ENCODE measurements at regions not wholly inside any gene's neighbourhood (a gene's known extent, or its start where the extent isn't known, plus 50 kb on each side); places are given as distances from the start of the nearest gene placed in this dataset.

GRCh38 chr15:60081976-60082375 lies 77.9 kb downstream of the FOXB1 start:
- H3K9me3 ChIP-seq (ENCODE audit: control insufficient read depth, low read length) = no peaks in the 10 kb centered on the region
- no peak overlapping the region for H3K9ac ChIP-seq
- H3K4me3 ChIP-seq (ENCODE audit: low read depth, low read length) = no peak overlapping the region
- H3K79me2 ChIP-seq = no peaks in the 10 kb centered on the region
- H3K27ac ChIP-seq = no peak overlapping the region
- H2AFZ ChIP-seq = no peak overlapping the region
- H3K4me1 ChIP-seq = no peaks in the 10 kb centered on the region
- H3K36me3 ChIP-seq (ENCODE audit: control insufficient read depth, insufficient read depth, low read length) = no peaks in the 10 kb centered on the region
- H3K4me2 ChIP-seq (ENCODE audit: low read length) = no peak overlapping the region
- no peaks in the 10 kb centered on the region for H3K27me3 ChIP-seq (ENCODE audit: control insufficient read depth, insufficient read depth, low read length)
- TF ChIP-seq CTCF (IDR thresholded peaks at IDR 0.05) = no peak

- H3K79me2 ChIP-seq = no peaks in the 10 kb centered on the region
- no peaks in the 10 kb centered on the region for H3K27me3 ChIP-seq (ENCODE audit: control insufficient read depth, insufficient read depth, low read length)
- no peaks in the 10 kb centered on the region for H3K4me1 ChIP-seq
- H3K4me3 ChIP-seq (ENCODE audit: low read depth, low read length) = no peak overlapping the region
- H3K27ac ChIP-seq = no peak overlapping the region
- H3K4me2 ChIP-seq (ENCODE audit: low read length) = no peak overlapping the region
- no peaks in the 10 kb centered on the region for H3K9me3 ChIP-seq (ENCODE audit: control insufficient read depth, low read length)
- no peak overlapping the region for H3K9ac ChIP-seq
- H3K36me3 ChIP-seq (ENCODE audit: control insufficient read depth, insufficient read depth, low read length) = no peaks in the 10 kb centered on the region
- no peak overlapping the region for H2AFZ ChIP-seq
- TF ChIP-seq CTCF (IDR thresholded peaks at IDR 0.05) = no peak
Observed at GRCh38 chr15:60083318-60083717, 79.2 kb downstream of the FOXB1 start.

DNA sequence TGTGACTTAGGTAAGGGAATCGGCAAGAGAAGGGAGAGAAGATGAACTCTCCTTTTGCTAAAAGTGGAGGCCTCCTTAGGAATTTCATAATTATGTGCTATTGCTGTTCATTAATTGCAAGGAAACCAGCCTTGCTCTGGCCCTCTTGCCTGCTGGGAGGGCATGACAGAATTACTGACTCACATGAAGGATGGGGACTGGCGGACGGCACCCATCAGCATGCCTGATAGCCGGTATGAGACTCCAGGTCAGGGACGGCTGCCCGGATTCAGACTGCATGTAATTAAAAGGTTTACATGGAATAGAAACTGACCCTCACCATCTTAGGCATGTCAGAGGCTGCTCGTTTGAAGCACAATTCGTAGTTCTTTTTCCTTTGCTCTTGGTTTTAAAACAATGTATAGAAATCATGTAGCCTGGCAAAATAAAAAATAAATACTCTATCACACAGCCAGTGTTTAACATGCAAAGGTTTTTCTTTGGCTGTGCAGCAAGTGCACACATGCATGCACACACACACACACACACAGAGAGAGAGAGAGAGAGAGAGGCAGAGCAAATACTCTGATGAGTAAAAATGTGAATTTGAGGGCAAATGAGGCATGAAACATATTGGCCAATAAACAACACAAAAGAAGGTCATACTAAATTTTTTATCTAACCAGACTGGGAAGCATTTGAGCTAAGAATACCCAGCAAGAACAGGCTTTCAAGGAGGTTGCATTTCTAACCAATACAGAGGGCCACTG lies 82.7 kb downstream of the FOXB1 start:
- no peak overlapping the region for H3K9ac ChIP-seq
- H3K27ac ChIP-seq = no peak overlapping the region
- H3K9me3 ChIP-seq (ENCODE audit: control insufficient read depth, low read length) = no peaks in the 10 kb centered on the region
- no peak for TF ChIP-seq CTCF (IDR thresholded peaks at IDR 0.05)
- H2AFZ ChIP-seq = no peak overlapping the region
- no peaks in the 10 kb centered on the region for H3K4me1 ChIP-seq
- H3K4me2 ChIP-seq (ENCODE audit: low read length) = no peak overlapping the region
- H3K36me3 ChIP-seq (ENCODE audit: control insufficient read depth, insufficient read depth, low read length) = no peaks in the 10 kb centered on the region
- no peaks in the 10 kb centered on the region for H3K27me3 ChIP-seq (ENCODE audit: control insufficient read depth, insufficient read depth, low read length)
- no peak overlapping the region for H3K4me3 ChIP-seq (ENCODE audit: low read depth, low read length)
- H3K79me2 ChIP-seq = no peaks in the 10 kb centered on the region

- Histone ChIP-seq H3K4me3 (ENCODE audit: low read depth, low read length) (no peak overlapping the region), H3K27ac (no peak overlapping the region), H3K79me2 (no peaks in the 10 kb centered on the region), H3K4me1 (no peaks in the 10 kb centered on the region), H3K9ac (no peak overlapping the region), H2AFZ (no peak overlapping the region), H3K27me3 (ENCODE audit: control insufficient read depth, insufficient read depth, low read length) (no peaks in the 10 kb centered on the region), H3K9me3 (ENCODE audit: control insufficient read depth, low read length) (no peaks in the 10 kb centered on the region), H3K4me2 (ENCODE audit: low read length) (no peak overlapping the region), H3K36me3 (ENCODE audit: control insufficient read depth, insufficient read depth, low read length) (no peaks in the 10 kb centered on the region)
- no peak for TF ChIP-seq CTCF (IDR thresholded peaks at IDR 0.05)
Observed at GRCh38 chr15:60087561-60087960, 83.5 kb downstream of the FOXB1 start.

GRCh38 chr15:60090747-60091146 lies 86.6 kb downstream of the FOXB1 start:
- Histone ChIP-seq H3K27me3 (ENCODE audit: control insufficient read depth, insufficient read depth, low read length) (no peaks in the 10 kb centered on the region), H3K79me2 (no peaks in the 10 kb centered on the region), H3K36me3 (ENCODE audit: control insufficient read depth, insufficient read depth, low read length) (no peaks in the 10 kb centered on the region), H3K27ac (peak overlapping the region; percentile 56), H3K4me3 (ENCODE audit: low read depth, low read length) (no peak overlapping the region), H3K4me2 (ENCODE audit: low read length) (no peak overlapping the region), H2AFZ (peak overlapping the region; percentile 69), H3K9ac (no peak overlapping the region), H3K4me1 (no peaks in the 10 kb centered on the region), H3K9me3 (ENCODE audit: control insufficient read depth, low read length) (no peaks in the 10 kb centered on the region)
- TF ChIP-seq CTCF (IDR thresholded peaks at IDR 0.05) = no peak

All from parathyroid adenoma (tissue), 2 donors.